B cell (primary cell): ENCODE measurements at regions not wholly inside any gene's neighbourhood (a gene's known extent, or its start where the extent isn't known, plus 50 kb on each side); places are given as distances from the start of the nearest gene placed in this dataset.

ENCODE experiments used
- CTCF ChIP-seq: fragments of 200-600 bp; IDR thresholded peaks from one replicate; pipeline ENCODE4 v1.8.0; 2022; ENCODE audit warnings: antibody characterized with exemption, mild to moderate bottlenecking
- EZH2 ChIP-seq: IDR thresholded peaks from 2 replicates; pipeline ENCODE4 v1.6.1; 2012; ENCODE audit warnings: borderline replicate concordance, low read depth, mild to moderate bottlenecking, moderate library complexity, low read length; ENCODE audit not compliant: insufficient read depth, poor library complexity, severe bottlenecking

GRCh38 chr6:92688342-92688741 is 731.0 kb downstream of the EPHA7 start:
- TF ChIP-seq CTCF: no peak
- no peak for TF ChIP-seq EZH2
